ENCODE measurements at regions not wholly inside any gene's neighbourhood (a gene's known extent, or its start where the extent isn't known, plus 50 kb on each side); places are given as distances from the start of the nearest gene placed in this dataset.

GRCh38 chr11:114758627-114759026 lies 80.3 kb downstream of the NXPE2 start:
- DNase-seq (ENCODE audit: low read depth): no peak

- peak; percentile 32 for DNase-seq (ENCODE audit: low read depth)
These were observed 84.1 kb downstream of the NXPE2 start for GRCh38 chr11:114762408-114762807.

- no peak for DNase-seq (ENCODE audit: low read depth)
These were observed 86.2 kb downstream of the NXPE2 start for GRCh38 chr11:114764563-114764962.

- DNase-seq (ENCODE audit: low read depth): no peak
These were observed 92.8 kb downstream of the NXPE2 start for GRCh38 chr11:114771172-114771571.

- DNase-seq (ENCODE audit: low read depth): no peak
These were observed 95.4 kb downstream of the NXPE2 start for GRCh38 chr11:114773541-114774338.

- no peak for DNase-seq (ENCODE audit: low read depth)
These were observed 96.5 kb downstream of the NXPE2 start for GRCh38 chr11:114774599-114775361.

- no peak for DNase-seq (ENCODE audit: low read depth)
These were observed 97.7 kb downstream of the NXPE2 start for GRCh38 chr11:114775875-114776621.

GRCh38 chr11:114776956-114777355 lies 98.6 kb downstream of the NXPE2 start:
- no peak for DNase-seq (ENCODE audit: low read depth)

GRCh38 chr11:114779189-114779588 lies 100.9 kb downstream of the NXPE2 start:
- no peak for DNase-seq (ENCODE audit: low read depth)

- DNase-seq (ENCODE audit: low read depth): no peak
These were observed 104.5 kb downstream of the NXPE2 start for GRCh38 chr11:114782650-114783310.

- no peak for DNase-seq (ENCODE audit: low read depth)
These were observed 105.5 kb downstream of the NXPE2 start for GRCh38 chr11:114783805-114784204.

GRCh38 chr11:114784216-114784615 lies 105.9 kb downstream of the NXPE2 start:
- no peak for DNase-seq (ENCODE audit: low read depth)

GRCh38 chr11:114784891-114785290 lies 106.6 kb downstream of the NXPE2 start:
- no peak for DNase-seq (ENCODE audit: low read depth)

- no peak for DNase-seq (ENCODE audit: low read depth)
These were observed 107.5 kb downstream of the NXPE2 start for GRCh38 chr11:114785820-114786219.

GRCh38 chr11:114787126-114787525 lies 108.8 kb downstream of the NXPE2 start:
- DNase-seq (ENCODE audit: low read depth): no peak

GRCh38 chr11:114790910-114791309 lies 112.6 kb downstream of the NXPE2 start:
- DNase-seq (ENCODE audit: low read depth): no peak

- no peak for DNase-seq (ENCODE audit: low read depth)
These were observed 115.8 kb downstream of the NXPE2 start for GRCh38 chr11:114794048-114794684.

GRCh38 chr11:114796954-114797721 lies 118.8 kb downstream of the NXPE2 start:
- no peak for DNase-seq (ENCODE audit: low read depth)

GRCh38 chr11:114799476-114799875 lies 121.1 kb downstream of the NXPE2 start:
- DNase-seq (ENCODE audit: low read depth): no peak

- DNase-seq (ENCODE audit: low read depth): no peak
These were observed 123.4 kb downstream of the NXPE2 start for GRCh38 chr11:114801773-114802172.

GRCh38 chr11:114802878-114803277 lies 124.6 kb downstream of the NXPE2 start:
- no peak for DNase-seq (ENCODE audit: low read depth)
